Stimulated activated CD8-positive, alpha-beta memory T cell treated with anti-CD3 and anti-CD28 coated beads, Interleukin-4, amount 100 ng/mL, for 4 hours (primary cell): ENCODE measurements at regions not wholly inside any gene's neighbourhood (a gene's known extent, or its start where the extent isn't known, plus 50 kb on each side); places are given as distances from the start of the nearest gene placed in this dataset.
"Not testable (repeated sequence)": the region's sequence is repeated elsewhere in the genome, so short reads cannot be mapped to it uniquely, and the experiment has no call there.

Experiments
- DNase-seq, 2 donors: peaks; one replicate each; pipeline ENCODE4 v3.0.0-alpha.2; 2020; ENCODE audit warnings: low read depth in 2 of 2, low spot score in 1 of 2

GRCh38 chr2:59167514-59167913 is 926.4 kb upstream of the FANCL start:
- DNase-seq: no peak

DNA sequence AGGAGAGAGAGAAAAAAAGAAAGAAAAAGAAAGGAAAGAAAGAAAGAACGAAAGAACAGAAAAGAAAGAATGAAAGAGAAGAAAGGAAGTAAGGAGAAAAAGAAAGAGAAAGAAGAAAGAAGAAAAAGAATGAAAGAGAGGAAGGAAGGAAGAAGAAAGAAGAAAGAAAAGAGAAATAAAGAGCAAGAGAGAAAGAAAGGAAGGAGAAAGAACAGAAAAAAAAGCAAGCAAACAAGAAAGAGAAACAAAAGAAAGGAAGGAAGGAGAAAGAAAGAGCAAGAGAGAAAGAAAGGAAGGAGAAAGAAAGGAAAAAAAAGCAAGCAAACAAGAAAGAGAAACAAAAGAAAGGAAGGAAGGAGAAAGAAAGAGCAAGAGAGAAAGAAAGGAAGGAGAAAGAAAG is 916.8 kb upstream of the FANCL start:
- DNase-seq: not testable (repeated sequence)

DNA sequence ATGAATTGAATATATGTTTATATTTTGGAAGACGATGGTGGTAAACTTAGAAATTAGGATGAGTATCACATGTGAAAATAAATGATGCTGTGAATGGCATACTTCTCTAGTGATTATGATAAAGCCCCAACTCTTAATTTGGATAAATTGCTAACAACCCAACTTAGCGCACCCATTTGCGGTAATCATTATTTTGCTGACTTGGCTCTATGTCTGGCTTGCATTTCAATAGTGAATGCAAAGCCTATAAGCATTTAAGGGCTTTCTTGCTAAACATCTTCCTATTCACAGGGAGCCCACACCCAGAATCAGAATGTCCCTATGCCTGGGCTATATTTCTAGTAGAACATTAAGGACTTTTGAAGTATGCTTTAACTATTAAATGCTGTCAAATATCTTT is 910.7 kb upstream of the FANCL start:
- DNase-seq: no peak

- no peak for DNase-seq
These were observed 909.2 kb upstream of the FANCL start for GRCh38 chr2:59150217-59150849.

GRCh38 chr2:59149271-59149670 is 908.1 kb upstream of the FANCL start:
- no peak for DNase-seq

GRCh38 chr2:59112258-59112657 is 871.1 kb upstream of the FANCL start:
- DNase-seq: no peak

DNA sequence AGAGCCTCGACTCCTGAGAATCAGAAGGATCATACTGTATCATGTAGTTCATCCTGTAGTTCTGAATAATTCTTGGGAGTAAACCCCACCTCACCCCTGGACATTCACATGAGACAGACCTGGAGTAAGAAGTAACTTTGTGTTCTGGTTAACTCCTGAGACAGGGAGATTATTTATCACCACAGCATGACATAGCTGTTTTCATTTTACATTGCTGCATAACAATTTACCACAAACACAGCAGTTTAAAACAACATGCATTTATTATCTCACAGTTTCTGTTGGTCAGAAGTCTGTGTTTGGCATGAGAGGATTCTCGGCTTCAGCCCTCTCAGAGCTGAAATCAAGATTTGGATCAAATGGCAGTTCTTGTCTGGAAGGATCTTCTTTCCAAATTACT is 855.8 kb upstream of the FANCL start:
- no peak for DNase-seq

DNA sequence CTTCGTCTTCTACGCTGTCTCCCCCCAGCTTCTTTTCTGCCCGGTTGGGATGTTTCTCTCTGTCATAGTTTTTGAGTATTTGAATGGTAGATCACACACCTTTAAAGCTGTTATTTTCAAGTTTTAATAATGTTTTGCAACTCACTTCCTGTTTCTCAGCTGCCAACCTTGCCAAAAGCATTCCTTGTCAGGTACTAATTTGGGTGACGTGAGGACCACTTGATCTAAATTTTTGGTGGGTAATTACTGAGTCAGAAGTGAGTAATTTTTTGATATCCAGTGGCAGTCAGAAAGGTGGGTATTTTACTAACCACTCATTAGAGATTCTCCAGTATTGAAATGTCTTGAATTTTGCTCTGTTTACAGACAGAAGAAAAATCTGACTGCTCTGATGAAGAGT is 852.4 kb upstream of the FANCL start:
- DNase-seq: no peak

DNA sequence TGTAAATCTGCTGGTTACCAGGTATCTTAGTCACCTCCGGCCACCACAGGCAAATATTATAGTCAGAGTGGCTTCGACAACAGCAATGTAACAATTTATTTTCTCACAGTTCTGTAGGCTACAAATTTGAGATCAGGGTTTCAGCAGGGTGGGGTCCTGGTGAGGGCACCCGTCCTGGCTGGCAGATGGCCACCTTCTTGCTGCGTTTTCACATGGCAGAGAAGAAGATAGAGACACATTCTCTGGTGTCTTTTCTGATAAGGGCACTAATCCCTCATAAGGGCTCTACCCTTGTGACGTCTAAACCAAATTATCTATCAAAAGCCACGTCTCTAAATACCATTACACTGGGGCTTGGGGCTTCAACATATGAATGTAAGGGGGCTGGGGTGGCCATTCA is 843.2 kb upstream of the FANCL start:
- no peak for DNase-seq

DNA sequence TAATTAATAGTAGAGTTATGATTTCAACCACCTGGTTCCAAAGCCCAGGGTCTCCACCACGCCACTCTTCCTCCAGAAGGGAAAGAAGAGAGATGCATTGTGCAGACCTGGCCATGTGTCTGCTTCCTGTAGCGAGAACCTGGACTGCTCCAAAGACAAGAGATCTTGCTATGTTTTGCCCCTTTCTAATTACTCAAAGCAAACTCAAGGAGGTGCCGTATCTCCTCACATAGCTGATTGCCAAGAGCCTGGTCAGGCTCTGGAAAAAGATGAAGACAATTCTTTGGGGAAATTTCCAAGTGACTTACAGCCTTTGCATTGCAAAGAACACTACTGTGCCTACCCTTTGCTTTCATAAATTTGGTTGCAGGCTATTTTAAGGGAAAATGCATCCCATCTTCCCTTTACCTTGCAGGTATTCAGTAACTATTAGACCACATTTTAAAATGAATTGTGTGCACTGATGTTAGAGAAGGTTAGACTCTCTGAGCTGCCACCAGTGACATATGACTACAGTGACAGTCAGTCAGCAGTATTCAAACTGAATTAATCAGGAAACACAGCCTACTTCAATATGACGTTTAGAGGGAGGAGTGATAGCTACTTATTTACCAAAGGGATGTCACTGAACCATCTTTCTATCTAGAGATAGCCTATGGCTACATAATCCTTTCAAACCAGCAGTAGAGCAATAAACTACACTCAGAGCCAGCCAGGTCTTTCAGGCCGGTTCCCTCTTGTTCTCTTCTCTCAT is 842.1 kb upstream of the FANCL start:
- DNase-seq: no peak

DNA sequence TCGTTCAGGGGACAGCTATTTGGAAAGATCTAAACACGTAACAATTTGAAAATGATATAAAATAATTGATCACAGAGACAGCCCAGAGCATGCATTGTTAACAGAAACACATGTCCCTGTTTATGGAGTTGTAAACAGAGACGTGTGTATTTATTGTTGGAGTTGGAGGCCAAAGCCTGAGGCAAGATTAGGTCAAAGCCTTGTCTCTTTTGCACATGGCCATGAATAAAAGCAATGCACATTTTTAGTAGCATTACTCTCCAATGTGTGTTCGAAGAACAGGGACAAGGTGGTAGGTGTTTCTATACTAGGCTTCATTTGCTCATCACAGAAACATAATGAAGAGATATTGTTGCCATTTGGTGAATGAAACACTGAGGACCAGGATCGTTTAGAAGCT is 841.5 kb upstream of the FANCL start:
- no peak for DNase-seq

GRCh38 chr2:59080451-59081181 is 839.5 kb upstream of the FANCL start:
- no peak for DNase-seq

- DNase-seq: no peak
These were observed 836.9 kb upstream of the FANCL start for GRCh38 chr2:59077981-59078531.

DNA sequence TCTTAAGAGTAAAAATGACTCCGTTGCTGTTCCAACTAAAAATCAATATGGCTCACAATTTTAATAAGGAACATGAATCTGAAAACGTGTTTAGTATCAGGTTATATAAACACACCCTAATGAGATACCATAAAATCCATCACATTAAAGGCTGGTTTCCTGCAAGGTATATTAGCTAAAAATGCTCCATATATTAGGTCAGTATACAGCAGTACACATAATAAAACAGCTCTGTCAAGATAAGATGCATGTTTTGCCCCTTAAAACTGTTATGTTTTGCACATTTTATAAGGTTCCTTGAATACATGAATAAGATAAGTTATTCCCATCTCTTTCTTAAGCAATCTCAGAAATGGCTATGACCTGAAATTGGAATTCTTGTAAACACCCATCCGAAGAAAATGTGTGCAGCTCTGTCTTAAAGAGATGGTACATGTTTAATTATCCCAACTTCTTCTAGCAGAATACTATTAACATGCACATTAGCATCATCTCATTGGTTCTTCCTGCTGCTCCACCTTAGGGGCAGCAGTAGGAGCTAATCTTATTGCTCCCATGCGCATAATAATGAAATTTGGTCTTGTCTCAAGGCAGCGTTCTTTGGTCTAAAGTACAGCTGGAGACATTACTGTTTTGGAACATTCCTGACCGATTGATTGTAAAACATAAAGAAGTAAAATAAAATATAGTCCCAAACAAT is 836.1 kb upstream of the FANCL start:
- DNase-seq: no peak

- no peak for DNase-seq
These were observed 835.0 kb upstream of the FANCL start for GRCh38 chr2:59076079-59076619.

DNA sequence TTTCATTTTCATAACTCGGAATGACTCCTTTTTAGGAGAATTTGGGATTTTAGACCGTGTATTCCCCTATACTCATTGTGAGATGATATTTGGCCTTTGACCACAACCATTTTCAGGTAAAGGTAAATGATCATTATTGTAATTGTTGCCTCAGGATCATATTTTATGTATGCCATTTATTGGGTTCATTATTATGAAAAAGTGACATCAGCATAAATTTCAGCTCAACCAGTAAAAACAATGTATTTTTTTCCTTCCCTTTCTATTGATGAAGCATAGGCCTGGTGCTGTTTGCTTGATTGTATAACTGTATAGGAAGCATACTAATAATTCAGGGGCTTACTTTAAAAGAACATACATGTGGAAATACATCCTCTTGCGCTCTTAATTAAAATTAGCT is 832.9 kb upstream of the FANCL start:
- no peak for DNase-seq

GRCh38 chr2:59073286-59073685 is 832.2 kb upstream of the FANCL start:
- no peak for DNase-seq

DNA sequence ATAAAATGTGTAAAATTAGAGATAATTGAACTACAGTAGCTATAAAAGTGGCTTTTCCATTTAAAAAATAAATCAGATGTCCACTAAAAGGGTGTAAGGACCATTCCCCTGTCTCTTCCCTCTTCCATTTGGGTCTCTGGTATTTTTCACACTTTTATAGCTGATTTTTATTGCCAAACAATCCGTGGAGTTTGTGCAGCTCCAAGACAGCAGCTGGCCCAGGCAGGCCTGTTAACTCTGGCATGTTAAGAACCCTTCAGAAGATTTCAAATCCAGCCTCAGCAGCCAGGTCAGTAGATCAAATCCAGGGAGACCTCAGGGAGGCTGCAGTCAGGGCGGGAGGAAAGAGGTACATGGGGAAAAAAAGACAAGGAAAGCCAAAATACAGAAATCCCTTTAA is 827.1 kb upstream of the FANCL start:
- DNase-seq: no peak

DNA sequence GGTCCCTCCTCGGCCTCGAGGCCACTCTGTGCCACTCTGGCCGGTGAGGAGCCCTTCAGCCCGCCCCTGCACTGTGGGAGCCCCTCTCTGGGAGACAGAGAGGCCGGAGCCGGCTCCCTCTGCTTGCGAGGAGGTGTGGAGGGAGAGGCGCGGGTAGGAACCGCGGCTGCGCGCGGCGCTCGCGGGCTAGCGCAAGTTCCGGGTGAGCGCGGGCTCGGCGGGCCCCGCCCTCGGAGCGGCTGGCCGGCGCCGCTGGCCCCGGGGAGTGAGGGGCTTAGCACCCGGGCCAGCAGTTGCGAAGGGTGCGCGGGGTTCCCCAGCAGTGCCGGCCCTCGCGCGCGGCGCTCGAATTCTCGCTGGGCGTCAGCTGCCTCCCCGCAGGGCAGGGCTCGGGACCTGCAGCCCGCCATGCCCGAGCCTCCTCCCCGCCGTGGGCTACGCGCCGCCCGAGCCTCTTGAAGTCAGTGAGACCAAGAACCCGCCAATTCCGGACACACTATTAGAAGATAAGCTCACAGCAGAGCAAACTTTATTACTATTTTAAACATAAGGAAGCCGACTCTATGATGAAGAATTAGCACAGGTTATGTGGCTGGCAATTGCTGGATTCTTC is 825.8 kb upstream of the FANCL start:
- no peak for DNase-seq

DNA sequence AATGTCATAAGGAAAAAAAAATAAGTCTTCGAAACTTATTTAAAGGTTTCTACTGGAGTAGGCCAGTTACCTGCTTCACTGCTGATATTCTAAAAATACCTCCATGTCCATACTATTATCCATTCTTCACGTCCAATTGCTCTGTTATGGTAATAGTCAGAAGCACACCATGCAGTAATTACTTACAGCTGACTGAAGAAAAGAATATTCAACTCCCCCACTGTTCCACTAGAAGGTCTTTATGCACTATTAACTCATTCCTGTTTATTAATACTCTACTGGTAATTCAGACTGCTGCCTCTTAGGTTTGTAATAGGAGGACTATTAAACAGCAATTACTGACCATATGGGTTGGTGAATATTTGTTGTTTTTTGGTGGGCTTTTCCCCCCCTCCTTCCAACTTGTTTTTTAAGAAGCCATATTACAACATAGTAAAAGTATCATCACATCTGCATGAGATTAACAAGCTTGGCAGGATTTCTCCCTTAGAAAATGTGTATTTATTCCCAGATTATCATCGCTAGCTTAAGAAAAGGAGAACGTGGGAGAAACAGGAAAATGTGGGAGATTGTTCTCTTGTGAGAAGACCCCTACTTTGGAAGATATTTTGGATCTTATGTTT is 806.4 kb upstream of the FANCL start:
- DNase-seq: no peak
